B cell (primary cell): ENCODE measurements at regions not wholly inside any gene's neighbourhood (a gene's known extent, or its start where the extent isn't known, plus 50 kb on each side); places are given as distances from the start of the nearest gene placed in this dataset.

ENCODE experiments used
- ATAC-seq: fragments of 200-7000 bp; cut with Tn5 transposase; one replicate; pipeline ENCODE4 v1.10.0; 2021; ENCODE audit warnings: low read depth, mild to moderate bottlenecking, moderate number of reproducible peaks, moderate library complexity
- CTCF ChIA-PET: fragments of 350-600 bp; sonication (Branson Sonifier 250); formaldehyde crosslinking; loops from one replicate; lab custom pipeline; 2021; ENCODE audit warnings: antibody characterized with exemption, inconsistent platforms; lab: Charles Lee
- POLR2A ChIA-PET: fragments of 350-600 bp; sonication (Branson Sonifier 250); formaldehyde crosslinking; loops from one replicate; lab custom pipeline; 2021; ENCODE audit warnings: antibody characterized with exemption; lab: Charles Lee
- DNase-seq: peaks from one replicate; pipeline ENCODE4 v3.0.0; 2013
- H2AFZ ChIP-seq: 2 replicates; pipeline ENCODE4 v1.6.1; 2012; ENCODE audit warnings: mild to moderate bottlenecking, low read depth, low read length; ENCODE audit not compliant: insufficient read depth, poor library complexity, severe bottlenecking
- H3K27ac ChIP-seq, 2 donors: 1 replicate in 1 of 2; 2 replicates in 1 of 2; pipeline ENCODE4 v1.5.1; 2012 to 2013; ENCODE audit warnings: low read length in 2 of 2, mild to moderate bottlenecking in 2 of 2, moderate library complexity in 1 of 2
- H3K27me3 ChIP-seq, 4 experiments: fragments of 200-600 bp in 1 of 4; sonication (generic) in 1 of 4; replicated peaks in 1 of 4; 1 replicate in 2 of 4; 2 replicates in 2 of 4; pipeline versions ENCODE4 v1.6.1 to v1.7.0; 2013 to 2016; ENCODE audit warnings: low read length in 3 of 4, mild to moderate bottlenecking in 2 of 4, mixed read lengths in 1 of 4, moderate library complexity in 1 of 4; ENCODE audit not compliant: insufficient read depth in 4 of 4, control insufficient read depth in 3 of 4; ENCODE audit errors: control extremely low read depth in 1 of 4
- H3K36me3 ChIP-seq, 2 experiments: replicated peaks in 1 of 2; 1 replicate in 1 of 2; 2 replicates in 1 of 2; pipeline versions ENCODE4 v1.6.1 to v1.7.1; 2013; ENCODE audit warnings: low read length in 1 of 2; ENCODE audit not compliant: insufficient read depth in 2 of 2, control insufficient read depth in 1 of 2; ENCODE audit errors: control extremely low read depth in 1 of 2, extremely low read depth in 1 of 2
- H3K4me1 ChIP-seq, 2 donors: fragments of 200-600 bp in 1 of 2; sonication (generic) in 1 of 2; 1 replicate in 1 of 2; 2 replicates in 1 of 2; pipeline versions ENCODE4 v1.5.1 to v1.6.1; 2013 to 2017; ENCODE audit warnings: low read length in 2 of 2; ENCODE audit not compliant: control insufficient read depth in 2 of 2, insufficient read depth in 2 of 2
- H3K4me2 ChIP-seq: replicated peaks from 2 replicates; pipeline ENCODE3; 2012; ENCODE audit warnings: mild to moderate bottlenecking, low read depth, low read length; ENCODE audit not compliant: poor library complexity, severe bottlenecking
- H3K4me3 ChIP-seq, 5 experiments: fragments of 200-600 bp in 1 of 5; sonication (generic) in 1 of 5; 1 replicate in 3 of 5; 2 replicates in 2 of 5; pipeline versions ENCODE4 v1.5.1 to v1.7.0; 2011 to 2016; ENCODE audit warnings: low read length in 4 of 5, mild to moderate bottlenecking in 4 of 5, low read depth in 2 of 5, control low read depth in 1 of 5, moderate library complexity in 1 of 5; ENCODE audit not compliant: insufficient read depth in 1 of 5; ENCODE audit errors: control extremely low read depth in 1 of 5, extremely low read depth in 1 of 5
- H3K79me2 ChIP-seq: fragments of 200-600 bp; sonication (generic); one replicate; pipeline ENCODE4 v1.6.0; 2016; ENCODE audit warnings: low read length; ENCODE audit not compliant: control insufficient read depth, insufficient read depth
- H3K9ac ChIP-seq: fragments of 200-600 bp; sonication (generic); 2 replicates; pipeline ENCODE4 v1.6.1; 2017; ENCODE audit warnings: mild to moderate bottlenecking, low read length, moderate library complexity
- H3K9me3 ChIP-seq, 3 donors: one replicate each; pipeline versions ENCODE4 v1.6.1 to v1.7.1; 2013; ENCODE audit warnings: low read length in 2 of 3; ENCODE audit not compliant: control insufficient read depth in 2 of 3, insufficient read depth in 1 of 3; ENCODE audit errors: control extremely low read depth in 1 of 3
- H4K20me1 ChIP-seq: 2 replicates; pipeline ENCODE4 v1.6.0; 2012; ENCODE audit warnings: mild to moderate bottlenecking, low read length; ENCODE audit not compliant: insufficient read depth, control insufficient read depth, poor library complexity, severe bottlenecking
- H3K27ac Mint-ChIP-seq: one replicate; pipeline ENCODE4 v1.8.0; 2021; ENCODE audit warnings: mixed read lengths
- H3K27me3 Mint-ChIP-seq: one replicate; pipeline ENCODE4 v1.8.0; 2021; ENCODE audit warnings: mixed read lengths
- H3K4me1 Mint-ChIP-seq: one replicate; pipeline ENCODE4 v1.8.0; 2021; ENCODE audit warnings: mixed read lengths
- H3K4me3 Mint-ChIP-seq: one replicate; pipeline ENCODE4 v1.8.0; 2021; ENCODE audit warnings: mixed read lengths
- H3K9me3 Mint-ChIP-seq: one replicate; pipeline ENCODE4 v1.8.0; 2022; ENCODE audit warnings: mixed read lengths; ENCODE audit not compliant: insufficient read depth
- CTCF ChIP-seq: fragments of 200-600 bp; IDR thresholded peaks from one replicate; pipeline ENCODE4 v1.8.0; 2022; ENCODE audit warnings: antibody characterized with exemption, mild to moderate bottlenecking
- EZH2 ChIP-seq: IDR thresholded peaks from 2 replicates; pipeline ENCODE4 v1.6.1; 2012; ENCODE audit warnings: borderline replicate concordance, low read depth, mild to moderate bottlenecking, moderate library complexity, low read length; ENCODE audit not compliant: insufficient read depth, poor library complexity, severe bottlenecking
- WGBS: methylation state at CpG from one replicate; pipeline ENCODE4 v1.1.5; 2013; ENCODE audit warnings: missing lambda C conversion rate; ENCODE audit not compliant: insufficient coverage; 5-methylcytosine and 5-hydroxymethylcytosine counted together
- intact Hi-C: fragments of 100-400 bp; cut with micrococcal nuclease; formaldehyde crosslinking; loops from one replicate; pipeline ENCODE4 v1.10.0; 2022

GRCh38 chr13:73580513-73581267 lies 521.9 kb downstream of the KLF5 start:
- CTCF ChIA-PET: no interaction called here
- DNase-seq (no peak), ATAC-seq (no peak)
- Histone ChIP-seq H2AFZ (no peak overlapping the region), H3K27me3 (no peaks in the 10 kb centered on the region), H3K9ac (no peak overlapping the region), H3K9me3 (no peaks in the 10 kb centered on the region), H4K20me1 (no peaks in the 10 kb centered on the region), H3K79me2 (no peaks in the 10 kb centered on the region), H3K36me3 (no peaks in the 10 kb centered on the region), H3K4me2 (no peak overlapping the region), H3K4me1 (no peaks in the 10 kb centered on the region), H3K27ac (no peak overlapping the region), H3K4me3 (no peak overlapping the region)
- WGBS: 89% methylated on average over 3 of the region's 3 CpGs
- Mint-ChIP-seq H3K9me3 (peaks cover 3% of the 10 kb centered on the region), H3K4me1 (no peaks in the 10 kb centered on the region), H3K27me3 (no peaks in the 10 kb centered on the region), H3K4me3 (no peak overlapping the region), H3K27ac (no peak overlapping the region)
- POLR2A ChIA-PET: no interaction called here
- TF ChIP-seq EZH2: no peak
- TF ChIP-seq CTCF: no peak
- intact Hi-C loops: no loop called here

- Histone ChIP-seq H3K27ac (no peak overlapping the region), H3K79me2 (no peaks in the 10 kb centered on the region), H3K4me3 (no peak overlapping the region), H3K9ac (no peak overlapping the region), H3K4me2 (no peak overlapping the region), H3K9me3 (no peaks in the 10 kb centered on the region), H3K4me1 (no peaks in the 10 kb centered on the region), H3K27me3 (no peaks in the 10 kb centered on the region), H4K20me1 (no peaks in the 10 kb centered on the region), H2AFZ (no peak overlapping the region), H3K36me3 (no peaks in the 10 kb centered on the region)
- Mint-ChIP-seq H3K4me1 (no peaks in the 10 kb centered on the region), H3K4me3 (no peak overlapping the region), H3K9me3 (no peaks in the 10 kb centered on the region), H3K27me3 (no peaks in the 10 kb centered on the region), H3K27ac (no peak overlapping the region)
- ATAC-seq (no peak), DNase-seq (no peak)
- intact Hi-C loops: no loop called here
- ChIA-PET CTCF (no interaction called here), POLR2A (no interaction called here)
- no peak for TF ChIP-seq CTCF
- no peak for TF ChIP-seq EZH2
- WGBS: 100% methylated on average over 1 of the region's 2 CpGs
Measured at GRCh38 chr13:73579574-73580274, 520.9 kb downstream of the KLF5 start.
